GM12878 (cell line): ENCODE measurements at regions not wholly inside any gene's neighbourhood (a gene's known extent, or its start where the extent isn't known, plus 50 kb on each side); places are given as distances from the start of the nearest gene placed in this dataset.

Source experiments
- ATAC-seq: fragments of 200-7000 bp; cut with Tn5 transposase; 3 replicates; pipeline ENCODE4 v1.9.1; 2020; ENCODE audit warnings: mild to moderate bottlenecking, moderate library complexity
- BruUV-seq: library from RNA; stranded (reverse); fragments of 400-500 nt; replicated peaks from 2 replicates; lab custom pipeline; 2021; lab: Mats Ljungman, UMichigan
- CTCF ChIA-PET: fragments of 300-600 bp; sonication (Branson Sonifier 250); formaldehyde crosslinking; extraction: SDS; loops from one replicate; lab custom pipeline; 2021; ENCODE audit warnings: inconsistent platforms; lab: Yijun Ruan, JAX
- POLR2A ChIA-PET: fragments of 350-600 bp; formaldehyde crosslinking; extraction: SDS; loops from one replicate; lab custom pipeline; 2021; ENCODE audit warnings: inconsistent platforms; lab: Charles Lee
- RAD21 ChIA-PET: fragments of 300-600 bp; sonication (Branson Sonifier 250); formaldehyde crosslinking; loops from one replicate; lab custom pipeline; 2023; ENCODE audit warnings: antibody characterized with exemption; ENCODE audit not compliant: unreplicated experiment; lab: Charles Lee
- SMC1A ChIA-PET: fragments of 300-600 bp; sonication (Branson Sonifier 250); formaldehyde crosslinking; loops from one replicate; lab custom pipeline; 2023; ENCODE audit not compliant: unreplicated experiment, uncharacterized antibody; lab: Charles Lee
- DNase-seq: peaks from one replicate; pipeline ENCODE4 v3.0.0-alpha.2; 2011; ENCODE audit warnings: low read depth, low spot score
- FAIRE-seq: peaks from 3 replicates; lab custom pipeline; 2011; peaks lifted over from hg19 to GRCh38; lab: Jason Lieb, UNC
- H2AFZ ChIP-seq: 2 replicates; pipeline ENCODE4 v1.6.0; 2011; ENCODE audit warnings: low read depth, low read length, control low read depth; ENCODE audit not compliant: control insufficient read depth
- H3K27ac ChIP-seq: 2 replicates; pipeline ENCODE4 v1.5.1; 2011; ENCODE audit warnings: control low read depth; ENCODE audit not compliant: control insufficient read depth, insufficient read depth
- H3K27me3 ChIP-seq, 2 experiments: replicated peaks in 1 of 2; 2 replicates each; pipeline versions ENCODE4 v1.6.0 to v1.6.1; 2011; ENCODE audit warnings: low read length in 1 of 2; ENCODE audit not compliant: control insufficient read depth in 2 of 2, insufficient read depth in 2 of 2
- H3K36me3 ChIP-seq, 2 experiments: 2 replicates each; pipeline ENCODE4 v1.5.1; 2011; ENCODE audit warnings: low read length in 1 of 2; ENCODE audit not compliant: control insufficient read depth in 2 of 2, insufficient read depth in 2 of 2
- H3K4me1 ChIP-seq: 2 replicates; pipeline ENCODE4 v1.6.1; 2011; ENCODE audit warnings: mild to moderate bottlenecking, low read length, moderate library complexity, mixed read lengths; ENCODE audit not compliant: control insufficient read depth, insufficient read depth
- H3K4me2 ChIP-seq: 2 replicates; pipeline ENCODE4 v1.6.0; 2011; ENCODE audit warnings: control low read depth; ENCODE audit not compliant: control insufficient read depth, insufficient read depth
- H3K4me3 ChIP-seq: fragments of 200-600 bp; sonication (generic); 2 replicates; pipeline ENCODE4 v1.5.1; 2016
- H3K79me2 ChIP-seq: 2 replicates; pipeline ENCODE4 v1.6.0; 2011; ENCODE audit warnings: low read length; ENCODE audit not compliant: control insufficient read depth, insufficient read depth
- H3K9ac ChIP-seq: 2 replicates; pipeline ENCODE4 v1.8.0; 2011; ENCODE audit warnings: low read length, control low read depth, mixed read lengths; ENCODE audit not compliant: control insufficient read depth, insufficient read depth
- H3K9me3 ChIP-seq: replicated peaks from 3 replicates; pipeline ENCODE4 v1.5.1; 2011; ENCODE audit warnings: mild to moderate bottlenecking, low read length; ENCODE audit not compliant: control insufficient read depth, insufficient read depth
- H4K20me1 ChIP-seq: 2 replicates; pipeline ENCODE4 v1.6.0; 2011; ENCODE audit not compliant: control insufficient read depth, insufficient read depth
- IKZF1 ChIP-seq: fragments of 450-650 bp; conservative IDR thresholded peaks from 2 replicates; pipeline ENCODE4 v1.6.1; 2017; ENCODE audit warnings: antibody characterized with exemption, mild to moderate bottlenecking
- IRF4 ChIP-seq: IDR thresholded peaks from 2 replicates; pipeline ENCODE4 v1.6.1; 2011; ENCODE audit warnings: low read depth, low read length
- KLF5 ChIP-seq: fragments of 450-650 bp; IDR thresholded peaks from 2 replicates; pipeline ENCODE4 v1.6.1; 2014; ENCODE audit warnings: mild to moderate bottlenecking; ENCODE audit not compliant: partially characterized antibody
- NR2F1 ChIP-seq: fragments of 450-650 bp; conservative IDR thresholded peaks from 2 replicates; pipeline ENCODE4 v1.6.1; 2017; ENCODE audit warnings: mild to moderate bottlenecking
- NRF1 ChIP-seq: conservative IDR thresholded peaks from 2 replicates; pipeline ENCODE4 v1.6.1; 2011; ENCODE audit warnings: mild to moderate bottlenecking, low read depth, low read length, improper control_type of control experiment
- WGBS: methylation state at CpG from one replicate; pipeline ENCODE4 v1.1.6; 2016; ENCODE audit warnings: low lambda C conversion rate; ENCODE audit not compliant: insufficient replicate concordance, insufficient coverage; ENCODE audit errors: missing lambda C conversion rate; 5-methylcytosine and 5-hydroxymethylcytosine counted together
- in situ Hi-C: fragments of 300-500 bp; cut with MboI; formaldehyde crosslinking; loops from 9 replicates; pipeline ENCODE4 v1.14.3; 2018; ENCODE audit warnings: mixed read lengths
- intact Hi-C: fragments of 100-400 bp; cut with micrococcal nuclease; formaldehyde crosslinking; loops from one replicate; pipeline ENCODE4 v1.14.2; 2022; ENCODE audit not compliant: unreplicated experiment
- TF ChIP-seq, protein P1 (sequence below): fragments of 450-650 bp; IDR thresholded peaks from 2 replicates; pipeline ENCODE4 v1.6.1; 2017; ENCODE audit warnings: mild to moderate bottlenecking, moderate library complexity

DNA sequence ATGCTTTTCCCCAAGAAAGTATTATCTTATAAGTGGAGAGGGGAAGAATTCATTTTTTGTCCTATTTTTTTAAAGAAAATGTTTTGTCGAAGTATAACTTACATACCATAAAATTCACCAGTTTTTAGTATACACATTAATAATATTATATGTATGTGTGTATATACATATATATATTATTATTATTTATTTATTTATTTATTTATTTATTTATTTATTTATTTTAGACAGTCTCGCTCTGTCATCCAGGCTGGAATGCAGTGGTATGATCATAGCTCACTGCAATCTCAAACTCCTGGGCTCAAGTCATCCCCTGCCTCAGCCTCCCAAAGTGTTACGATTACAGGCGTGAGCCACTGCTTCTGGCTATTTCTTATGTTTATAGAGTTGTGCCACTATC lies 334.1 kb downstream of the ZNF674 start:
- RAD21 ChIA-PET: no interaction called here
- intact Hi-C loops: no loop called here
- no peaks in the 10 kb centered on the region; a peak in 1 of 4 replicates for H3K27me3 ChIP-seq
- POLR2A ChIA-PET: no interaction called here
- CTCF ChIA-PET: interaction anchor here (0.6 kb wide), 1 partner anchor 798 kb away, joined by 3 read pairs; no protein-coding TSS in a partner anchor
- no peak overlapping the region for H2AFZ ChIP-seq
- SMC1A ChIA-PET: interaction anchor here (0.7 kb wide), 1 partner anchor 166 kb away, joined by 3 read pairs; no protein-coding TSS in a partner anchor
- TF ChIP-seq NR2F1 (no peak), IRF4 (no peak), KLF5 (no peak), NRF1 (no peak), IKZF1 (no peak)
- TF ChIP-seq, protein P1, sequence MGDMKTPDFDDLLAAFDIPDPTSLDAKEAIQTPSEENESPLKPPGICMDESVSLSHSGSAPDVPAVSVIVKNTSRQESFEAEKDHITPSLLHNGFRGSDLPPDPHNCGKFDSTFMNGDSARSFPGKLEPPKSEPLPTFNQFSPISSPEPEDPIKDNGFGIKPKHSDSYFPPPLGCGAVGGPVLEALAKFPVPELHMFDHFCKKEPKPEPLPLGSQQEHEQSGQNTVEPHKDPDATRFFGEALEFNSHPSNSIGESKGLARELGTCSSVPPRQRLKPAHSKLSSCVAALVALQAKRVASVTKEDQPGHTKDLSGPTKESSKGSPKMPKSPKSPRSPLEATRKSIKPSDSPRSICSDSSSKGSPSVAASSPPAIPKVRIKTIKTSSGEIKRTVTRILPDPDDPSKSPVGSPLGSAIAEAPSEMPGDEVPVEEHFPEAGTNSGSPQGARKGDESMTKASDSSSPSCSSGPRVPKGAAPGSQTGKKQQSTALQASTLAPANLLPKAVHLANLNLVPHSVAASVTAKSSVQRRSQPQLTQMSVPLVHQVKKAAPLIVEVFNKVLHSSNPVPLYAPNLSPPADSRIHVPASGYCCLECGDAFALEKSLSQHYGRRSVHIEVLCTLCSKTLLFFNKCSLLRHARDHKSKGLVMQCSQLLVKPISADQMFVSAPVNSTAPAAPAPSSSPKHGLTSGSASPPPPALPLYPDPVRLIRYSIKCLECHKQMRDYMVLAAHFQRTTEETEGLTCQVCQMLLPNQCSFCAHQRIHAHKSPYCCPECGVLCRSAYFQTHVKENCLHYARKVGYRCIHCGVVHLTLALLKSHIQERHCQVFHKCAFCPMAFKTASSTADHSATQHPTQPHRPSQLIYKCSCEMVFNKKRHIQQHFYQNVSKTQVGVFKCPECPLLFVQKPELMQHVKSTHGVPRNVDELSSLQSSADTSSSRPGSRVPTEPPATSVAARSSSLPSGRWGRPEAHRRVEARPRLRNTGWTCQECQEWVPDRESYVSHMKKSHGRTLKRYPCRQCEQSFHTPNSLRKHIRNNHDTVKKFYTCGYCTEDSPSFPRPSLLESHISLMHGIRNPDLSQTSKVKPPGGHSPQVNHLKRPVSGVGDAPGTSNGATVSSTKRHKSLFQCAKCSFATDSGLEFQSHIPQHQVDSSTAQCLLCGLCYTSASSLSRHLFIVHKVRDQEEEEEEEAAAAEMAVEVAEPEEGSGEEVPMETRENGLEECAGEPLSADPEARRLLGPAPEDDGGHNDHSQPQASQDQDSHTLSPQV: no peak
- in situ Hi-C loops: no loop called here
- H3K36me3 ChIP-seq: no peaks in the 10 kb centered on the region
- FAIRE-seq (no peak), DNase-seq (no peak), ATAC-seq (no peak)
- H3K4me1 ChIP-seq: no peaks in the 10 kb centered on the region
- H4K20me1 ChIP-seq: no peaks in the 10 kb centered on the region
- H3K9me3 ChIP-seq: no peaks in the 10 kb centered on the region
- H3K27ac ChIP-seq: no peak overlapping the region
- H3K4me2 ChIP-seq: no peak overlapping the region
- no peaks in the 10 kb centered on the region for H3K79me2 ChIP-seq
- no TSS peak for BruUV-seq
- no peak overlapping the region for H3K4me3 ChIP-seq
- no peak overlapping the region for H3K9ac ChIP-seq
- 65% methylated on average over 4 of the region's 4 CpGs for WGBS
